Panc1 (cell line): ENCODE measurements at regions not wholly inside any gene's neighbourhood (a gene's known extent, or its start where the extent isn't known, plus 50 kb on each side); places are given as distances from the start of the nearest gene placed in this dataset.

ENCODE experiments used
- POLR2AphosphoS5 ChIP-seq: IDR thresholded peaks from 2 replicates; pipeline ENCODE4 v1.6.1; 2012; ENCODE audit warnings: mild to moderate bottlenecking, low read depth, low read length, moderate library complexity
- REST ChIP-seq, 2 experiments: IDR thresholded peaks; 2 replicates each; pipeline ENCODE4 v1.6.1; 2011 to 2012; ENCODE audit warnings: low read depth in 2 of 2, control low read depth in 1 of 2, low read length in 1 of 2, mild to moderate bottlenecking in 1 of 2, moderate library complexity in 1 of 2; ENCODE audit not compliant: insufficient read depth in 1 of 2
- SIN3A ChIP-seq: IDR thresholded peaks from 2 replicates; pipeline ENCODE4 v1.6.1; 2012; ENCODE audit warnings: low read depth, mild to moderate bottlenecking, low read length, moderate library complexity, borderline replicate concordance; ENCODE audit not compliant: insufficient read depth
- TCF7L2 ChIP-seq: IDR thresholded peaks from 2 replicates; pipeline ENCODE4 v1.6.1; 2011; ENCODE audit warnings: mild to moderate bottlenecking, low read depth, low read length, inconsistent platforms
- TF ChIP-seq, protein P1 (sequence below): fragments of 450-650 bp; IDR thresholded peaks from 2 replicates; pipeline ENCODE4 v1.5.1; 2017; ENCODE audit warnings: mild to moderate bottlenecking

DNA sequence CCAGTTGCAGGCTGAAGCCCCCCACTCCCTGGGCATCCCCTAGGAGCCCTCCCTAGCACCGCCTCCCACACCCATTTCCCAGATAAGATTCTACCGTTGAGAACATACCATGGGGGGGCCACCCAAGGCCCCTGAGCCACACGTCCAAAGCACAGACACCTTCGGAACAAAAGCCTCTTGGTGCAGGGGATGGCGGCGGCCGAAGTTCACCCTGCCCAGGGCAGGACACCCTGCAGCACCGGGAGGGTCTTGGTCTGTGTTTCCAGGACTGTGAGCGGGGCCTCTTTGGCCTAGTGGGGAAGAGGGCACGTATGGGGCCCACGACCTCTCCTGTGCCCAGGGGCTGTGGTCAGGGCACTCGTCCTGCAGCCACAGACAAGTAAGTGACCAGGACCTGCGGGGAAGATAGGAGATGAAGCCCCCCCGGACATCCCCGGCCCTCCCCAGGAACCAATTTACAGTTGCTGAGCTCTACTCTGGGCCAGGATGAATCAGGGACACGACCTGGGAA, 154.3 kb upstream of the C14orf180 start:
- TF ChIP-seq, protein P1, sequence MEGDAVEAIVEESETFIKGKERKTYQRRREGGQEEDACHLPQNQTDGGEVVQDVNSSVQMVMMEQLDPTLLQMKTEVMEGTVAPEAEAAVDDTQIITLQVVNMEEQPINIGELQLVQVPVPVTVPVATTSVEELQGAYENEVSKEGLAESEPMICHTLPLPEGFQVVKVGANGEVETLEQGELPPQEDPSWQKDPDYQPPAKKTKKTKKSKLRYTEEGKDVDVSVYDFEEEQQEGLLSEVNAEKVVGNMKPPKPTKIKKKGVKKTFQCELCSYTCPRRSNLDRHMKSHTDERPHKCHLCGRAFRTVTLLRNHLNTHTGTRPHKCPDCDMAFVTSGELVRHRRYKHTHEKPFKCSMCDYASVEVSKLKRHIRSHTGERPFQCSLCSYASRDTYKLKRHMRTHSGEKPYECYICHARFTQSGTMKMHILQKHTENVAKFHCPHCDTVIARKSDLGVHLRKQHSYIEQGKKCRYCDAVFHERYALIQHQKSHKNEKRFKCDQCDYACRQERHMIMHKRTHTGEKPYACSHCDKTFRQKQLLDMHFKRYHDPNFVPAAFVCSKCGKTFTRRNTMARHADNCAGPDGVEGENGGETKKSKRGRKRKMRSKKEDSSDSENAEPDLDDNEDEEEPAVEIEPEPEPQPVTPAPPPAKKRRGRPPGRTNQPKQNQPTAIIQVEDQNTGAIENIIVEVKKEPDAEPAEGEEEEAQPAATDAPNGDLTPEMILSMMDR = no peak
- no peak for TF ChIP-seq POLR2AphosphoS5
- TF ChIP-seq TCF7L2 = no peak
- TF ChIP-seq REST (IDR thresholded peaks at IDR 0.05; ENCODE audit: insufficient read depth in 1 of 2, low read depth in 2 of 2, low read length in 1 of 2) = no peak
- no peak for TF ChIP-seq SIN3A
